ENCODE measurements at regions not wholly inside any gene's neighbourhood (a gene's known extent, or its start where the extent isn't known, plus 50 kb on each side); places are given as distances from the start of the nearest gene placed in this dataset.

- H3K4me2 ChIP-seq (ENCODE audit: insufficient read depth, low read length), result no peak overlapping the region
- no peaks in the 10 kb centered on the region for H3K27me3 ChIP-seq (ENCODE audit: insufficient read depth, low read length, poor library complexity)
- H3K9ac ChIP-seq (ENCODE audit: low read depth, low read length), result no peak overlapping the region
- no peak for DNase-seq
- H3K36me3 ChIP-seq (ENCODE audit: insufficient read depth, low read length), result no peaks in the 10 kb centered on the region
- no peak for ATAC-seq (ENCODE audit: insufficient read depth, low read depth)
- no peaks in the 10 kb centered on the region for H3K9me3 ChIP-seq (ENCODE audit: insufficient read depth, low read length, severe bottlenecking)
- no peaks in the 10 kb centered on the region for H4K20me1 ChIP-seq (ENCODE audit: insufficient read depth, low read length)
- H3K27ac ChIP-seq (ENCODE audit: low read length), result no peak overlapping the region
- no peak overlapping the region for H2AFZ ChIP-seq (ENCODE audit: low read depth, low read length)
- H3K4me3 ChIP-seq (ENCODE audit: low read depth in 1 of 2, low read length in 2 of 2), result no peak overlapping the region
- TF ChIP-seq CTCF (IDR thresholded peaks at IDR 0.05; ENCODE audit: borderline replicate concordance, extremely low read depth, low read length, poor library complexity, severe bottlenecking) (no peak), EZH2 (IDR thresholded peaks at IDR 0.05; ENCODE audit: borderline replicate concordance, low read depth, low read length, severe bottlenecking) (no peak)
- no peaks in the 10 kb centered on the region for H3K4me1 ChIP-seq (ENCODE audit: insufficient read depth, low read length)
- no peaks in the 10 kb centered on the region for H3K79me2 ChIP-seq (ENCODE audit: insufficient read depth, low read length)
These were observed 520.4 kb upstream of the B3GALT2 start for GRCh38 chr1:193706766-193707165.

GRCh38 chr1:193705554-193705981, 519.2 kb upstream of the B3GALT2 start:
- DNase-seq, result no peak
- H3K36me3 ChIP-seq (ENCODE audit: insufficient read depth, low read length), result no peaks in the 10 kb centered on the region
- no peaks in the 10 kb centered on the region for H4K20me1 ChIP-seq (ENCODE audit: insufficient read depth, low read length)
- no peak overlapping the region for H3K9ac ChIP-seq (ENCODE audit: low read depth, low read length)
- H2AFZ ChIP-seq (ENCODE audit: low read depth, low read length), result no peak overlapping the region
- no peaks in the 10 kb centered on the region for H3K27me3 ChIP-seq (ENCODE audit: insufficient read depth, low read length, poor library complexity)
- no peak for TF ChIP-seq CTCF (IDR thresholded peaks at IDR 0.05; ENCODE audit: borderline replicate concordance, extremely low read depth, low read length, poor library complexity, severe bottlenecking)
- no peak for TF ChIP-seq EZH2 (IDR thresholded peaks at IDR 0.05; ENCODE audit: borderline replicate concordance, low read depth, low read length, severe bottlenecking)
- H3K4me2 ChIP-seq (ENCODE audit: insufficient read depth, low read length), result no peak overlapping the region
- no peaks in the 10 kb centered on the region for H3K79me2 ChIP-seq (ENCODE audit: insufficient read depth, low read length)
- no peaks in the 10 kb centered on the region for H3K4me1 ChIP-seq (ENCODE audit: insufficient read depth, low read length)
- no peak overlapping the region for H3K4me3 ChIP-seq (ENCODE audit: low read depth in 1 of 2, low read length in 2 of 2)
- H3K9me3 ChIP-seq (ENCODE audit: insufficient read depth, low read length, severe bottlenecking), result no peaks in the 10 kb centered on the region
- H3K27ac ChIP-seq (ENCODE audit: low read length), result no peak overlapping the region
- ATAC-seq (ENCODE audit: insufficient read depth, low read depth), result no peak

- no peaks in the 10 kb centered on the region for H3K9me3 ChIP-seq (ENCODE audit: insufficient read depth, low read length, severe bottlenecking)
- H3K79me2 ChIP-seq (ENCODE audit: insufficient read depth, low read length), result no peaks in the 10 kb centered on the region
- H3K9ac ChIP-seq (ENCODE audit: low read depth, low read length), result no peak overlapping the region
- ATAC-seq (ENCODE audit: insufficient read depth, low read depth), result no peak
- no peak for DNase-seq
- H3K36me3 ChIP-seq (ENCODE audit: insufficient read depth, low read length), result no peaks in the 10 kb centered on the region
- no peak overlapping the region for H3K4me3 ChIP-seq (ENCODE audit: low read depth in 1 of 2, low read length in 2 of 2)
- no peak overlapping the region for H2AFZ ChIP-seq (ENCODE audit: low read depth, low read length)
- TF ChIP-seq CTCF (IDR thresholded peaks at IDR 0.05; ENCODE audit: borderline replicate concordance, extremely low read depth, low read length, poor library complexity, severe bottlenecking) (no peak), EZH2 (IDR thresholded peaks at IDR 0.05; ENCODE audit: borderline replicate concordance, low read depth, low read length, severe bottlenecking) (no peak)
- H3K27ac ChIP-seq (ENCODE audit: low read length), result no peak overlapping the region
- H3K27me3 ChIP-seq (ENCODE audit: insufficient read depth, low read length, poor library complexity), result no peaks in the 10 kb centered on the region
- H3K4me1 ChIP-seq (ENCODE audit: insufficient read depth, low read length), result no peaks in the 10 kb centered on the region
- no peak overlapping the region for H3K4me2 ChIP-seq (ENCODE audit: insufficient read depth, low read length)
- no peaks in the 10 kb centered on the region for H4K20me1 ChIP-seq (ENCODE audit: insufficient read depth, low read length)
These were observed 517.2 kb upstream of the B3GALT2 start for GRCh38 chr1:193703655-193704054.

GRCh38 chr1:193703121-193703520, 516.7 kb upstream of the B3GALT2 start:
- TF ChIP-seq EZH2 (IDR thresholded peaks at IDR 0.05; ENCODE audit: borderline replicate concordance, low read depth, low read length, severe bottlenecking) (no peak), CTCF (IDR thresholded peaks at IDR 0.05; ENCODE audit: borderline replicate concordance, extremely low read depth, low read length, poor library complexity, severe bottlenecking) (no peak)
- H3K9ac ChIP-seq (ENCODE audit: low read depth, low read length), result no peak overlapping the region

More at GRCh38 chr1:193703121-193703520, 516.7 kb upstream of the B3GALT2 start:
- H3K79me2 ChIP-seq (ENCODE audit: insufficient read depth, low read length), result no peaks in the 10 kb centered on the region
- H3K4me2 ChIP-seq (ENCODE audit: insufficient read depth, low read length), result no peak overlapping the region
- DNase-seq (no peak), ATAC-seq (ENCODE audit: insufficient read depth, low read depth) (no peak)
- H3K36me3 ChIP-seq (ENCODE audit: insufficient read depth, low read length), result no peaks in the 10 kb centered on the region
- no peak overlapping the region for H3K27ac ChIP-seq (ENCODE audit: low read length)
- H3K27me3 ChIP-seq (ENCODE audit: insufficient read depth, low read length, poor library complexity), result no peaks in the 10 kb centered on the region
- H3K4me1 ChIP-seq (ENCODE audit: insufficient read depth, low read length), result no peaks in the 10 kb centered on the region
- no peak overlapping the region for H3K4me3 ChIP-seq (ENCODE audit: low read depth in 1 of 2, low read length in 2 of 2)
- H3K9me3 ChIP-seq (ENCODE audit: insufficient read depth, low read length, severe bottlenecking), result no peaks in the 10 kb centered on the region
- no peaks in the 10 kb centered on the region for H4K20me1 ChIP-seq (ENCODE audit: insufficient read depth, low read length)
- no peak overlapping the region for H2AFZ ChIP-seq (ENCODE audit: low read depth, low read length)
